IMR-90 (cell line): ENCODE measurements at regions not wholly inside any gene's neighbourhood (a gene's known extent, or its start where the extent isn't known, plus 50 kb on each side); places are given as distances from the start of the nearest gene placed in this dataset.

ENCODE experiments used
- ATAC-seq: fragments of 200-7000 bp; cut with Tn5 transposase; 2 replicates; pipeline ENCODE4 v1.9.1; 2020; ENCODE audit warnings: low read depth, mild to moderate bottlenecking, moderate library complexity
- BruUV-seq: library from RNA; stranded (reverse); fragments of 400-500 nt; replicated peaks from 2 replicates; lab custom pipeline; 2021; lab: Mats Ljungman, UMichigan
- CTCF ChIA-PET: fragments of 300-600 bp; formaldehyde crosslinking; extraction: SDS; loops from one replicate; lab custom pipeline; 2021; ENCODE audit warnings: antibody characterized with exemption; lab: Yijun Ruan, JAX
- POLR2A ChIA-PET: fragments of 300-600 bp; sonication (Branson Sonifier 250); formaldehyde crosslinking; loops from one replicate; lab custom pipeline; 2022; ENCODE audit warnings: antibody characterized with exemption; ENCODE audit not compliant: unreplicated experiment; lab: Charles Lee
- DNase-seq: peaks from one replicate; pipeline ENCODE4 v3.0.0; 2013
- H2AFZ ChIP-seq: replicated peaks from 2 replicates; pipeline ENCODE3; 2013; ENCODE audit warnings: low read length, mild to moderate bottlenecking; ENCODE audit not compliant: poor library complexity
- H2AK5ac ChIP-seq: 2 replicates; pipeline ENCODE4 v1.6.1; 2013; ENCODE audit warnings: low read depth, low read length, inconsistent platforms
- H2AK9ac ChIP-seq: replicated peaks from 2 replicates; pipeline ENCODE3; 2013; ENCODE audit warnings: mild to moderate bottlenecking, low read depth, low read length, moderate library complexity; ENCODE audit not compliant: poor library complexity
- H2BK120ac ChIP-seq: 2 replicates; pipeline ENCODE4 v1.6.1; 2013; ENCODE audit warnings: low read depth, low read length, inconsistent platforms
- H2BK15ac ChIP-seq: 3 replicates; pipeline ENCODE4 v1.6.1; 2013; ENCODE audit warnings: low read depth, low read length, inconsistent platforms
- H2BK20ac ChIP-seq: 2 replicates; pipeline ENCODE4 v1.6.1; 2013; ENCODE audit warnings: low read depth, mild to moderate bottlenecking, inconsistent platforms, low read length, moderate library complexity
- H2BK5ac ChIP-seq: 2 replicates; pipeline ENCODE4 v1.6.1; 2013; ENCODE audit warnings: mild to moderate bottlenecking, low read depth, low read length, inconsistent platforms; ENCODE audit not compliant: poor library complexity, severe bottlenecking
- H3K14ac ChIP-seq: replicated peaks from 2 replicates; pipeline ENCODE4 v1.6.1; 2013; ENCODE audit warnings: low read depth, low read length, inconsistent platforms
- H3K18ac ChIP-seq: 2 replicates; pipeline ENCODE4 v1.6.1; 2013; ENCODE audit warnings: low read depth, low read length, control low read depth
- H3K23ac ChIP-seq: 2 replicates; pipeline ENCODE4 v1.6.1; 2013; ENCODE audit warnings: low read depth, low read length, inconsistent platforms
- H3K27ac ChIP-seq: 2 replicates; pipeline ENCODE4 v1.5.1; 2013; ENCODE audit warnings: mild to moderate bottlenecking, control low read depth, low read length; ENCODE audit not compliant: insufficient read depth
- H3K27me3 ChIP-seq: 2 replicates; pipeline ENCODE4 v1.6.1; 2013; ENCODE audit warnings: low read length; ENCODE audit not compliant: control insufficient read depth, insufficient read depth
- H3K36me3 ChIP-seq: 2 replicates; pipeline ENCODE4 v1.6.1; 2013; ENCODE audit warnings: low read length, mixed read lengths; ENCODE audit not compliant: control insufficient read depth, insufficient read depth
- H3K4ac ChIP-seq: 2 replicates; pipeline ENCODE4 v1.6.1; 2013; ENCODE audit warnings: low read depth, low read length, inconsistent platforms
- H3K4me1 ChIP-seq: 2 replicates; pipeline ENCODE4 v1.6.1; 2013; ENCODE audit warnings: low read length, mixed read lengths; ENCODE audit not compliant: control insufficient read depth, insufficient read depth
- H3K4me2 ChIP-seq: 2 replicates; pipeline ENCODE4 v1.6.1; 2013; ENCODE audit warnings: low read depth, mild to moderate bottlenecking, control low read depth, low read length, moderate library complexity
- H3K4me3 ChIP-seq: 2 replicates; pipeline ENCODE4 v1.5.1; 2013; ENCODE audit warnings: low read depth, mild to moderate bottlenecking, control low read depth, low read length, moderate library complexity; ENCODE audit not compliant: insufficient read depth
- H3K56ac ChIP-seq: 2 replicates; pipeline ENCODE4 v1.6.1; 2013; ENCODE audit warnings: low read length, inconsistent platforms; ENCODE audit not compliant: insufficient read depth; ENCODE audit errors: extremely low read depth
- H3K79me1 ChIP-seq, 2 experiments: 2 replicates each; pipeline ENCODE4 v1.6.1; 2013; ENCODE audit warnings: low read length in 2 of 2, inconsistent platforms in 1 of 2, low read depth in 1 of 2
- H3K9ac ChIP-seq: 2 replicates; pipeline ENCODE4 v1.6.1; 2013; ENCODE audit warnings: low read depth, low read length, control low read depth
- H3K9me1 ChIP-seq: 2 replicates; pipeline ENCODE4 v1.6.1; 2013; ENCODE audit warnings: low read length, inconsistent platforms; ENCODE audit not compliant: insufficient read depth
- H3K9me3 ChIP-seq: 2 replicates; pipeline ENCODE4 v1.6.1; 2013; ENCODE audit warnings: low read length; ENCODE audit not compliant: control insufficient read depth, insufficient read depth
- H4K20me1 ChIP-seq: 2 replicates; pipeline ENCODE4 v1.6.1; 2013; ENCODE audit warnings: low read length, inconsistent platforms; ENCODE audit not compliant: insufficient read depth
- H4K5ac ChIP-seq: 2 replicates; pipeline ENCODE4 v1.6.1; 2013; ENCODE audit warnings: mild to moderate bottlenecking, low read depth, low read length, control low read depth
- H4K8ac ChIP-seq, 2 experiments: 2 replicates each; pipeline ENCODE4 v1.6.1; 2013; ENCODE audit warnings: low read depth in 2 of 2, low read length in 2 of 2, control low read depth in 1 of 2, inconsistent platforms in 1 of 2
- H4K91ac ChIP-seq: 2 replicates; pipeline ENCODE4 v1.6.1; 2013; ENCODE audit warnings: low read depth, low read length, inconsistent platforms; ENCODE audit not compliant: insufficient read depth
- BHLHE40 ChIP-seq: fragments of 150-350 bp; IDR thresholded peaks from 2 replicates; pipeline ENCODE4 v1.6.1; 2016; ENCODE audit warnings: mild to moderate bottlenecking, low read depth, low read length
- CEBPB ChIP-seq: IDR thresholded peaks from 2 replicates; pipeline ENCODE4 v1.6.1; 2012; ENCODE audit warnings: low read depth, low read length, improper control_type of control experiment
- CHD1 ChIP-seq: IDR thresholded peaks from 2 replicates; pipeline ENCODE4 v1.6.1; 2012; ENCODE audit warnings: low read depth, low read length, improper control_type of control experiment
- FOS ChIP-seq: fragments of 150-350 bp; IDR thresholded peaks from 2 replicates; pipeline ENCODE4 v1.6.1; 2016; ENCODE audit warnings: low read depth, low read length
- MAFK ChIP-seq: IDR thresholded peaks from 2 replicates; pipeline ENCODE4 v1.6.1; 2012; ENCODE audit warnings: low read depth, low read length, improper control_type of control experiment
- MAZ ChIP-seq: IDR thresholded peaks from 2 replicates; pipeline ENCODE4 v1.6.1; 2012; ENCODE audit warnings: low read depth, mild to moderate bottlenecking, low read length, improper control_type of control experiment, moderate library complexity, borderline replicate concordance
- MXI1 ChIP-seq: IDR thresholded peaks from 2 replicates; pipeline ENCODE4 v1.6.1; 2012; ENCODE audit warnings: low read depth, mild to moderate bottlenecking, low read length, moderate library complexity, borderline replicate concordance
- NFE2L2 ChIP-seq: fragments of 150-350 bp; IDR thresholded peaks from 2 replicates; pipeline ENCODE4 v1.6.1; 2016; ENCODE audit warnings: low read depth, mild to moderate bottlenecking, low read length
- POLR2A ChIP-seq: IDR thresholded peaks from 2 replicates; pipeline ENCODE4 v1.6.1; 2012; ENCODE audit warnings: mild to moderate bottlenecking, low read depth, low read length
- RAD21 ChIP-seq: IDR thresholded peaks from 2 replicates; pipeline ENCODE4 v1.6.1; 2012; ENCODE audit warnings: low read length, improper control_type of control experiment
- RCOR1 ChIP-seq: IDR thresholded peaks from 2 replicates; pipeline ENCODE4 v1.6.1; 2012; ENCODE audit warnings: mild to moderate bottlenecking, low read length, improper control_type of control experiment; ENCODE audit not compliant: insufficient replicate concordance
- RFX5 ChIP-seq: IDR thresholded peaks from 2 replicates; pipeline ENCODE4 v1.8.0; 2012; ENCODE audit warnings: low read depth, mild to moderate bottlenecking, low read length, moderate library complexity
- SMC3 ChIP-seq: fragments of 150-350 bp; IDR thresholded peaks from 2 replicates; pipeline ENCODE4 v1.6.1; 2016; ENCODE audit warnings: low read depth, mild to moderate bottlenecking, antibody characterized with exemption, low read length, moderate library complexity
- WGBS, 2 experiments: methylation state at CpG; one replicate each; pipeline versions ENCODE4 v1.1.5 to v1.1.7; 2013; ENCODE audit warnings: missing lambda C conversion rate in 2 of 2; ENCODE audit not compliant: insufficient read length in 1 of 2; ENCODE audit errors: extremely low coverage in 2 of 2; 5-methylcytosine and 5-hydroxymethylcytosine counted together
- dilution Hi-C: fragments of 300-500 bp; cut with HindIII; formaldehyde crosslinking; loops from one replicate; pipeline ENCODE4 v1.14.3; 2018; ENCODE audit warnings: low sequenced_read_pairs; ENCODE audit not compliant: unreplicated experiment
- in situ Hi-C: fragments of 300-500 bp; cut with MboI; formaldehyde crosslinking; loops from 3 replicates; pipeline ENCODE4 v1.14.3; 2019; ENCODE audit warnings: low sequenced_read_pairs, inconsistent platforms, mixed read lengths
- intact Hi-C: fragments of 100-400 bp; cut with micrococcal nuclease; formaldehyde crosslinking; loops from 2 replicates; pipeline ENCODE4 v1.10.0; 2022
- TF ChIP-seq, protein P1 (sequence below): fragments of 150-350 bp; IDR thresholded peaks from 2 replicates; pipeline ENCODE4 v1.6.1; 2017; ENCODE audit warnings: mild to moderate bottlenecking, antibody characterized with exemption, low read length, low read depth
- TF ChIP-seq, protein P2 (sequence below): fragments of 150-350 bp; IDR thresholded peaks from 2 replicates; pipeline ENCODE4 v1.6.1; 2016; ENCODE audit warnings: low read depth, mild to moderate bottlenecking, low read length, moderate library complexity, borderline replicate concordance
- TF ChIP-seq, protein P3 (sequence below): conservative IDR thresholded peaks from 2 replicates; pipeline ENCODE4 v1.5.1; 2012; ENCODE audit warnings: mild to moderate bottlenecking, low read depth, low read length, improper control_type of control experiment

DNA sequence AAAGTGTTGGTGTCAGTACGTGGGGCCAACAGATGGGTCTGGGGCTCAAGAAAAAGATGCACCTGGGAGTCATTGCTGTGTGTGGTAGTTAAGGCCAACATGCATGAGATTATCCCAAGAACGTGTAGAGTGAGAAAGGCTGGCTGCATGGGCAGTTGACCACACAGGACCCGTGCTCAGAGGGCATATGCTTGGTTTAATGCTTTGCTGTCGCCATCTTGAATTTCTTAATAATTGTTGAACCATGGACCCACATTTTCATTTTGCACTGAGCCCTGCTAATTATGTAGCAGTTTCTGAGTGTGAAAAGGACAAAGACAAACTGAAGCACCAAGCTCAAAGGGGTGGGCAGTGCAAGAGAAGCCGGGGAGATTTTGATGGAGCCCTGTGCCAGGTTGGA, 148.1 kb downstream of the CYP26B1 start:
- no peak for DNase-seq
- no CpG with 5 or more reads among the region's 5 CpGs for WGBS, 2 experiments

More for the DNA sequence above, 148.1 kb downstream of the CYP26B1 start:
- Histone ChIP-seq H3K23ac (no peak overlapping the region), H2AK9ac (no peak overlapping the region), H3K4me1 (no peaks in the 10 kb centered on the region), H3K4me3 (no peak overlapping the region), H3K4me2 (no peak overlapping the region), H2BK120ac (no peak overlapping the region), H3K27ac (no peak overlapping the region), H3K9ac (no peak overlapping the region), H3K36me3 (no peaks in the 10 kb centered on the region), H2AK5ac (no peak overlapping the region), H3K27me3 (peaks cover 5% of the 10 kb centered on the region), H3K14ac (no peak overlapping the region), H4K20me1 (no peaks in the 10 kb centered on the region), H4K8ac (no peak overlapping the region), H3K9me1 (no peaks in the 10 kb centered on the region), H2AFZ (no peak overlapping the region), H4K5ac (no peak overlapping the region), H2BK15ac (no peak overlapping the region), H3K9me3 (no peaks in the 10 kb centered on the region), H3K18ac (no peak overlapping the region), H2BK5ac (no peak overlapping the region), H3K56ac (no peak overlapping the region), H3K79me1 (no peaks in the 10 kb centered on the region), H4K91ac (no peak overlapping the region), H3K4ac (no peak overlapping the region), H2BK20ac (no peak overlapping the region)
- in situ Hi-C loops, result no loop called here
- BruUV-seq, result no TSS peak
- POLR2A ChIA-PET, result no interaction called here
- no peak for ATAC-seq
- CTCF ChIA-PET, result no interaction called here
- TF ChIP-seq MXI1, result no peak
- TF ChIP-seq MAFK, result no peak
- no peak for TF ChIP-seq MAZ
- TF ChIP-seq SMC3, result no peak
- TF ChIP-seq NFE2L2, result no peak
- no peak for TF ChIP-seq BHLHE40
- TF ChIP-seq RCOR1, result no peak
- TF ChIP-seq CEBPB, result no peak
- no peak for TF ChIP-seq POLR2A
- TF ChIP-seq, protein P1, sequence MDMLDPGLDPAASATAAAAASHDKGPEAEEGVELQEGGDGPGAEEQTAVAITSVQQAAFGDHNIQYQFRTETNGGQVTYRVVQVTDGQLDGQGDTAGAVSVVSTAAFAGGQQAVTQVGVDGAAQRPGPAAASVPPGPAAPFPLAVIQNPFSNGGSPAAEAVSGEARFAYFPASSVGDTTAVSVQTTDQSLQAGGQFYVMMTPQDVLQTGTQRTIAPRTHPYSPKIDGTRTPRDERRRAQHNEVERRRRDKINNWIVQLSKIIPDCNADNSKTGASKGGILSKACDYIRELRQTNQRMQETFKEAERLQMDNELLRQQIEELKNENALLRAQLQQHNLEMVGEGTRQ, result no peak
- TF ChIP-seq, protein P2, sequence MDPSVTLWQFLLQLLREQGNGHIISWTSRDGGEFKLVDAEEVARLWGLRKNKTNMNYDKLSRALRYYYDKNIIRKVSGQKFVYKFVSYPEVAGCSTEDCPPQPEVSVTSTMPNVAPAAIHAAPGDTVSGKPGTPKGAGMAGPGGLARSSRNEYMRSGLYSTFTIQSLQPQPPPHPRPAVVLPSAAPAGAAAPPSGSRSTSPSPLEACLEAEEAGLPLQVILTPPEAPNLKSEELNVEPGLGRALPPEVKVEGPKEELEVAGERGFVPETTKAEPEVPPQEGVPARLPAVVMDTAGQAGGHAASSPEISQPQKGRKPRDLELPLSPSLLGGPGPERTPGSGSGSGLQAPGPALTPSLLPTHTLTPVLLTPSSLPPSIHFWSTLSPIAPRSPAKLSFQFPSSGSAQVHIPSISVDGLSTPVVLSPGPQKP, result no peak
- no peak for TF ChIP-seq CHD1
- TF ChIP-seq RAD21, result no peak
- TF ChIP-seq, protein P3, sequence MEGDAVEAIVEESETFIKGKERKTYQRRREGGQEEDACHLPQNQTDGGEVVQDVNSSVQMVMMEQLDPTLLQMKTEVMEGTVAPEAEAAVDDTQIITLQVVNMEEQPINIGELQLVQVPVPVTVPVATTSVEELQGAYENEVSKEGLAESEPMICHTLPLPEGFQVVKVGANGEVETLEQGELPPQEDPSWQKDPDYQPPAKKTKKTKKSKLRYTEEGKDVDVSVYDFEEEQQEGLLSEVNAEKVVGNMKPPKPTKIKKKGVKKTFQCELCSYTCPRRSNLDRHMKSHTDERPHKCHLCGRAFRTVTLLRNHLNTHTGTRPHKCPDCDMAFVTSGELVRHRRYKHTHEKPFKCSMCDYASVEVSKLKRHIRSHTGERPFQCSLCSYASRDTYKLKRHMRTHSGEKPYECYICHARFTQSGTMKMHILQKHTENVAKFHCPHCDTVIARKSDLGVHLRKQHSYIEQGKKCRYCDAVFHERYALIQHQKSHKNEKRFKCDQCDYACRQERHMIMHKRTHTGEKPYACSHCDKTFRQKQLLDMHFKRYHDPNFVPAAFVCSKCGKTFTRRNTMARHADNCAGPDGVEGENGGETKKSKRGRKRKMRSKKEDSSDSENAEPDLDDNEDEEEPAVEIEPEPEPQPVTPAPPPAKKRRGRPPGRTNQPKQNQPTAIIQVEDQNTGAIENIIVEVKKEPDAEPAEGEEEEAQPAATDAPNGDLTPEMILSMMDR, result no peak
- TF ChIP-seq RFX5, result no peak
- no peak for TF ChIP-seq FOS
- dilution Hi-C loops, result no loop called here
- intact Hi-C loops, result loop anchor here (5.0 to 10.0 kb wide), 2 partner anchors 455 to 748 kb away; no protein-coding TSS in a partner anchor
